IPS-15b (cell line): ENCODE measurements at regions not wholly inside any gene's neighbourhood (a gene's known extent, or its start where the extent isn't known, plus 50 kb on each side); places are given as distances from the start of the nearest gene placed in this dataset.
"Not testable (repeated sequence)": the region's sequence is repeated elsewhere in the genome, so short reads cannot be mapped to it uniquely, and the experiment has no call there.

Experiments used
- H3K27me3 ChIP-seq: one replicate; pipeline ENCODE4 v1.6.1; 2013; ENCODE audit warnings: low read length; ENCODE audit not compliant: control insufficient read depth, insufficient read depth
- H3K36me3 ChIP-seq: one replicate; pipeline ENCODE4 v1.6.1; 2013; ENCODE audit warnings: low read length; ENCODE audit not compliant: control insufficient read depth, insufficient read depth
- H3K4me1 ChIP-seq: one replicate; pipeline ENCODE4 v1.6.1; 2013; ENCODE audit warnings: mild to moderate bottlenecking, low read length; ENCODE audit not compliant: control insufficient read depth, insufficient read depth
- H3K4me3 ChIP-seq: one replicate; pipeline ENCODE4 v1.5.1; 2013; ENCODE audit warnings: low read depth, low read length
- H3K9ac ChIP-seq: one replicate; pipeline ENCODE4 v1.6.1; 2013; ENCODE audit warnings: low read depth, mild to moderate bottlenecking, low read length
- H3K9me3 ChIP-seq: one replicate; pipeline ENCODE4 v1.6.1; 2013; ENCODE audit warnings: mild to moderate bottlenecking, low read length; ENCODE audit not compliant: control insufficient read depth, insufficient read depth

- H3K4me1 ChIP-seq = peaks cover 20% of the 10 kb centered on the region
- H3K9ac ChIP-seq = no peak overlapping the region
- peak overlapping the region; percentile 24 for H3K4me3 ChIP-seq
- H3K9me3 ChIP-seq = no peaks in the 10 kb centered on the region
- H3K36me3 ChIP-seq = no peaks in the 10 kb centered on the region
- H3K27me3 ChIP-seq = no peaks in the 10 kb centered on the region
Observed at GRCh38 chr2:44087036-44087713, 81.5 kb upstream of the PPM1B start.

- Histone ChIP-seq H3K9ac (peak overlapping the region; percentile 18), H3K36me3 (no peaks in the 10 kb centered on the region), H3K4me1 (peaks cover 20% of the 10 kb centered on the region), H3K4me3 (no peak overlapping the region), H3K27me3 (no peaks in the 10 kb centered on the region), H3K9me3 (no peaks in the 10 kb centered on the region)
Observed at GRCh38 chr2:44087714-44088092, 81.0 kb upstream of the PPM1B start.

DNA sequence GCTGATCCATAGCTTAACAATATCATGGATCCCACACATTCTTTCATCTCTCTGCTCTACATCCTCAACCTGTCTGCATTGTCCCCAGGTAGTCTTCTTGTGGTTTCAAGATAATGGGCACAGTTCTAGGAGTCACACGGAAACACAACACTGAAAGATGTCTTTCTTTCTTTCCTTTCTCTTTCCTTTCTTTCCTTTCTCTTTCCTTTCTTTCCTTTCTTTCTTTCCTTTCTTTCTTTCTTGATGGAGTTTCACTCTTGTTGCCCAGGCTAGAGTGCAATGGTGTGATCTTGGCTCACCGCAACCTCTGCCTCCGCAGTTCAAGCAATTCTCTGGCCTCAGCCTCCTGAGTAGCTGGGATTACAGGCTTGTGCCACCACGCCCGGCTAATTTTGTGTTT lies 76.2 kb upstream of the PPM1B start:
- H3K4me1 ChIP-seq = peaks cover 15% of the 10 kb centered on the region
- not testable (repeated sequence) for H3K36me3 ChIP-seq, H3K4me3 ChIP-seq, H3K9me3 ChIP-seq, H3K9ac ChIP-seq, H3K27me3 ChIP-seq

GRCh38 chr2:44093970-44094369 lies 74.7 kb upstream of the PPM1B start:
- Histone ChIP-seq H3K36me3 (no peaks in the 10 kb centered on the region), H3K27me3 (no peaks in the 10 kb centered on the region), H3K4me1 (peaks cover 2% of the 10 kb centered on the region), H3K4me3 (no peak overlapping the region), H3K9ac (no peak overlapping the region), H3K9me3 (peaks cover 3% of the 10 kb centered on the region)

DNA sequence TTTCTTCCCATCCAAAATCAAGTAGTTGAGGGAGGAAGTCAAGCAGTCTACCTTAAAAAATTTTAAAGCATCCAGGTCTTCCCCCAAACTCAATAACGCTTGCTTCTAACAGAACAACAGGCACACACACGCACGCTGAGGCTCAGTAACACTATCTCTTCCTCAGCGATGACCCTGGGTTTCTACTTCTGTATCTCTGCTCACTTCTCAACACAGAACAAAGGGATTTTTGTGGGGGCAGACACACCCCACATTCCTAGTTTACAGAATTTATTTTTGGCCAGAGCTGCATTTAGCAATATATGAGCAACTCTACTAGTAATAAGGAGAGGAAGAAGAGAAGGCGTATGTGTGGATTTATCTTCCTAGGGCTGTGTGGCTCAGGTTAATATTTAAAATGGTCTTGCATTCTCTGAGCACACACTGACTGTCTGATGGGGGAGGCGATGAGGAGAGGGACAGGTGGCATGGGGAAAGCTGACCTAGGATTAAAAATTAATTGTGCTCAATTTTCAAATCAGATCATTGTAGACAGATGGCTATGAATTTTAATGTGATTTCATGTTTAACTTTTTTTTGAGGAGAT lies 71.3 kb upstream of the PPM1B start:
- H3K4me3 ChIP-seq = no peak overlapping the region
- H3K27me3 ChIP-seq = no peaks in the 10 kb centered on the region
- H3K9me3 ChIP-seq = peaks cover 3% of the 10 kb centered on the region
- no peak overlapping the region for H3K9ac ChIP-seq
- no peaks in the 10 kb centered on the region for H3K36me3 ChIP-seq
- H3K4me1 ChIP-seq = no peaks in the 10 kb centered on the region

GRCh38 chr2:44098050-44098449 lies 70.6 kb upstream of the PPM1B start:
- H3K4me3 ChIP-seq = no peak overlapping the region
- no peaks in the 10 kb centered on the region for H3K4me1 ChIP-seq
- no peaks in the 10 kb centered on the region for H3K27me3 ChIP-seq
- no peaks in the 10 kb centered on the region for H3K36me3 ChIP-seq
- H3K9ac ChIP-seq = no peak overlapping the region
- peaks cover 3% of the 10 kb centered on the region for H3K9me3 ChIP-seq

DNA sequence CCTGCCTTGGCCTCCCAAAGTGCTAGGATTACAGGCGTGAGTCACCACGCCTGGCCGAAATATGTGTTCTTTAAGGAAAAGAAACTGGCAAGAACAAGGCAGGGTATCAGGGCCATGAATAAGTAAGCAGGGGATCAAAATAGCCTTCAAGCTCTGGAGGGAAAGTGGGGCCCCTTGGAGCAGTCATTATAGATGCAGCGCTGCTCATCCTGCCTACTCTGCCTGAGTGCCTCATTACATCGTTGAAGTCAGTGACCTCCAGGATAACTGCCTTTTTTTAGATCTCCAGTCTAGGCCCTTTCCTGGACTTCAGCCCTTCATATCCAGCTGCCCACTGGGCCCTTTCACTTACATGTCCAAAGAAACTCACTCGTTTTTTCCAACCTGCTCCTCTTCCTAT lies 69.8 kb upstream of the PPM1B start:
- Histone ChIP-seq H3K9ac (no peak overlapping the region), H3K36me3 (no peaks in the 10 kb centered on the region), H3K4me3 (no peak overlapping the region), H3K4me1 (no peaks in the 10 kb centered on the region), H3K9me3 (no peaks in the 10 kb centered on the region), H3K27me3 (no peaks in the 10 kb centered on the region)

DNA sequence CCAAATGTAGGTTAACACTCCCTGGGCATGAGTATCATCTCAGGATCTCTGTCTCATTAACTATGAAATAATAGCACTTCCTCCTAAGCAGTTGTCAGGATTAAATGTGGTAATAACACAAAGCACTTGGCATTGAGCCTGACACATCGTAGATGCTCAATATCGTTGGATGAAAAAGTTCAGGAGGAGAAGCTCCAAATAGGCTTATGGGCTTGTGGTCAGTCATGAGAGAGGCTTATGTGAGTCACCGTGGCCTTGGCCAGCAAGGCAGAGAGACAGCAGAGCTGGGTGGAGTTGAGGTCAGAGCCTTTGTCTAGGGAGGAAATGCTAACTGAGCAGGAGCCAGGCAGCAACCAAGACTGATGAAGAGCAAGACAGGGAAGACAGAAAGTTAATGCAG lies 68.3 kb upstream of the PPM1B start:
- H3K4me3 ChIP-seq = no peak overlapping the region
- H3K27me3 ChIP-seq = no peaks in the 10 kb centered on the region
- H3K9ac ChIP-seq = no peak overlapping the region
- no peaks in the 10 kb centered on the region for H3K36me3 ChIP-seq
- no peaks in the 10 kb centered on the region for H3K4me1 ChIP-seq
- H3K9me3 ChIP-seq = no peaks in the 10 kb centered on the region

- no peaks in the 10 kb centered on the region for H3K9me3 ChIP-seq
- H3K9ac ChIP-seq = no peak overlapping the region
- no peak overlapping the region for H3K4me3 ChIP-seq
- H3K36me3 ChIP-seq = no peaks in the 10 kb centered on the region
- no peaks in the 10 kb centered on the region for H3K27me3 ChIP-seq
- no peaks in the 10 kb centered on the region for H3K4me1 ChIP-seq
Observed at GRCh38 chr2:44101246-44101645, 67.4 kb upstream of the PPM1B start.

DNA sequence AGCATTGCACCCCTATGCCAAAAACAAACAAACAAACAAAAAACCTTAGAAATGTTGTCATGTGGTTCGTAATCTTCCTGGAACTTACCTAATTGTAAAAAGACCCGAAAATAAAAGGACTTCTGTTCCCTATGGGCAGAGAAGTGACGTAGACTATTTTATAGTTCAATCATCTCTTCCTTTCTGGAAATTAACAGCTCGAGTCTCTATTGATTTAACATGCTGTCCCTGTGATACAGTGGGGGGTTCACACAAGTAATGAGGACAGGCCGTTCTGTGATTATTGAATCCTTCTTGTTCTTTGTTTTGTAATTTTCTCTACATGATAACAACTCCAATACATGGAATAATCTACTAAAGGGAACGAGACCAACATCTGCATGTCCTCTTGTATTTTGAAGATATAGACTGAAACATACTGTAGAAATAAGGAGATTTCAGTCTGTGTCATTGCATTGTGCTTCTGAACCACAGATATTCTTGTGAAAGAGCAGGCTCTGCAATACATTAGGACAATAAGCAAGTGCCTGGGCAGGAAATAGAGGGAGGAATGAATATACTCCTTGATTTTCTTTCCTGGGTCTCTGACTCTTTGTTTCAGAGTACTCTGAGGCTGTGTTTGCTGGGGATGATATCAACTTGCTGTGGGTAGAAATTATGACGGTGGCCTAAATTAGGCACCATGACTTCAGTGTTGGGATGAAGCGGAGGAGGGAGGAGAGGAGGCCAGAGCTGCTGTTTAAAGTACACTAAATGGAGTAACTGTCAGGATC lies 65.7 kb upstream of the PPM1B start:
- Histone ChIP-seq H3K36me3 (no peaks in the 10 kb centered on the region), H3K4me1 (no peaks in the 10 kb centered on the region), H3K9me3 (no peaks in the 10 kb centered on the region), H3K27me3 (no peaks in the 10 kb centered on the region), H3K4me3 (no peak overlapping the region), H3K9ac (no peak overlapping the region)

GRCh38 chr2:44103639-44104038 lies 65.0 kb upstream of the PPM1B start:
- Histone ChIP-seq H3K4me1 (no peaks in the 10 kb centered on the region), H3K27me3 (no peaks in the 10 kb centered on the region), H3K9me3 (no peaks in the 10 kb centered on the region), H3K9ac (no peak overlapping the region), H3K4me3 (no peak overlapping the region), H3K36me3 (no peaks in the 10 kb centered on the region)

DNA sequence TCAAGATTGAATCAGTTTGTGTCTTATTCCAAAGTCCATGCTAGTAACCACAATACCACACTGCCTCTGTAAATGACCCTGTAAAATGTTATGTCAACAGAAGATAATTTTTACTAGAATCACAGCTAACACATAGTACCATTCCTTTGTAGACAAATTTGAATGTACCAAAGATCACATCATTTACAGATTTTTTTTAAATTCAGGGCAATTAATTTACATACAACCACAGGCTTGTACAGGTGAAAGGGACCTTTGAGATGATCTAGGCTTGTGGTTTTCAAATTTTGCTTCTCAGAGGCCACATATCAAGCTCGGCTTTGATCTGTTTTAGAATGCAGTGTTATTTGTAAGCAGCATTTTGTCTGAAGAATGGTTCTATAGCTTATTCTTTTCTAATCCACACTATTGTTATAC lies 63.8 kb upstream of the PPM1B start:
- no peaks in the 10 kb centered on the region for H3K36me3 ChIP-seq
- H3K9me3 ChIP-seq = no peaks in the 10 kb centered on the region
- no peak overlapping the region for H3K4me3 ChIP-seq
- H3K4me1 ChIP-seq = no peaks in the 10 kb centered on the region
- no peaks in the 10 kb centered on the region for H3K27me3 ChIP-seq
- H3K9ac ChIP-seq = no peak overlapping the region
